HCT116 (cell line): ENCODE measurements at regions not wholly inside any gene's neighbourhood (a gene's known extent, or its start where the extent isn't known, plus 50 kb on each side); places are given as distances from the start of the nearest gene placed in this dataset.

Experiments
- ATAC-seq: fragments of 200-7000 bp; cut with Tn5 transposase; 2 replicates; pipeline ENCODE4 v1.9.1; 2020; ENCODE audit warnings: mild to moderate bottlenecking, moderate library complexity
- BruUV-seq: library from RNA; stranded (reverse); fragments of 400-500 nt; replicated peaks from 2 replicates; lab custom pipeline; 2021; lab: Mats Ljungman, UMichigan
- CTCF ChIA-PET: fragments of 300-600 bp; sonication (Branson Sonifier 250); formaldehyde crosslinking; loops from one replicate; lab custom pipeline; 2021; ENCODE audit warnings: antibody characterized with exemption; lab: Charles Lee
- POLR2A ChIA-PET: fragments of 300-600, 350-600 bp; sonication (Branson Sonifier 250); formaldehyde crosslinking; loops from one replicate; lab custom pipeline; 2021; ENCODE audit warnings: antibody characterized with exemption; lab: Charles Lee
- RAD21 ChIA-PET, 2 experiments: fragments of 300-600 bp; sonication (Branson Sonifier 250); formaldehyde crosslinking; loops; one replicate each; lab custom pipeline; 2023; ENCODE audit warnings: low total read pairs in 2 of 2; ENCODE audit not compliant: uncharacterized antibody in 2 of 2, unreplicated experiment in 2 of 2, low non-redundant PET in 1 of 2; lab: Charles Lee
- DNase-seq: peaks from one replicate; pipeline ENCODE4 v3.0.0-alpha.2; 2010; ENCODE audit warnings: low read depth, low spot score
- H2AFZ ChIP-seq: fragments of 200-600 bp; shearing (Covaris generic), sonication (generic); 2 replicates; pipeline ENCODE4 v1.6.1; 2017; ENCODE audit warnings: low read depth, mixed run types, mixed read lengths, antibody characterized with exemption, low read length; ENCODE audit not compliant: poor library complexity, severe bottlenecking
- H3K27ac ChIP-seq: 2 replicates; pipeline ENCODE4 v1.5.1; 2012; ENCODE audit warnings: low read depth, low read length
- H3K27me3 ChIP-seq: fragments of 200-600 bp; sonication (generic); 2 replicates; pipeline ENCODE4 v1.6.1; 2016; ENCODE audit warnings: mixed run types, low read length, mixed read lengths; ENCODE audit not compliant: insufficient read depth
- H3K36me3 ChIP-seq, 2 experiments: fragments of 200-500 bp in 1 of 2; fragments of 200-600 bp in 1 of 2; sonication (Bioruptor generic) in 1 of 2; sonication (generic) in 1 of 2; 2 replicates each; pipeline versions ENCODE4 v1.5.1 to v1.6.1; 2014 to 2016; ENCODE audit warnings: low read length in 2 of 2, inconsistent platforms in 1 of 2, mixed read lengths in 1 of 2, mixed run types in 1 of 2; ENCODE audit not compliant: insufficient read depth in 2 of 2, control insufficient read depth in 1 of 2
- H3K4me1 ChIP-seq, 2 experiments: fragments of 200-600 bp in 1 of 2; sonication (generic) in 1 of 2; 2 replicates each; pipeline versions ENCODE4 v1.5.1 to v1.6.1; 2012 to 2017; ENCODE audit warnings: low read length in 2 of 2, inconsistent platforms in 1 of 2, mild to moderate bottlenecking in 1 of 2, mixed read lengths in 1 of 2, mixed run types in 1 of 2, moderate library complexity in 1 of 2; ENCODE audit not compliant: insufficient read depth in 2 of 2, control insufficient read depth in 1 of 2
- H3K4me2 ChIP-seq: fragments of 200-600 bp; sonication (generic); 2 replicates; pipeline ENCODE4 v1.6.1; 2017; ENCODE audit warnings: mixed run types, low read length, mixed read lengths
- H3K4me3 ChIP-seq, 2 experiments: fragments of 200-600 bp in 1 of 2; sonication (generic) in 1 of 2; replicated peaks in 1 of 2; 2 replicates each; pipeline ENCODE4 v1.5.1; 2011 to 2016; ENCODE audit warnings: low read length in 2 of 2, control low read depth in 1 of 2, low read depth in 1 of 2, mild to moderate bottlenecking in 1 of 2, mixed read lengths in 1 of 2, mixed run types in 1 of 2
- H3K79me2 ChIP-seq: fragments of 200-600 bp; sonication (generic); 2 replicates; pipeline ENCODE4 v1.6.1; 2017; ENCODE audit warnings: mild to moderate bottlenecking, mixed run types, low read length, moderate library complexity, mixed read lengths; ENCODE audit not compliant: insufficient read depth
- H3K9ac ChIP-seq: fragments of 200-600 bp; sonication (generic); 2 replicates; pipeline ENCODE4 v1.6.1; 2016; ENCODE audit warnings: low read length, mixed read lengths
- H3K9me2 ChIP-seq: fragments of 200-600 bp; sonication (generic), shearing (Covaris generic); 2 replicates; pipeline ENCODE4 v1.6.1; 2017; ENCODE audit warnings: mixed run types, mild to moderate bottlenecking, moderate library complexity; ENCODE audit not compliant: insufficient read depth
- H3K9me3 ChIP-seq, 2 experiments: fragments of 200-500 bp in 1 of 2; fragments of 200-600 bp in 1 of 2; sonication (Bioruptor generic) in 1 of 2; sonication (generic) in 1 of 2; 2 replicates each; pipeline ENCODE4 v1.6.1; 2014 to 2017; ENCODE audit warnings: low read length in 2 of 2, mixed read lengths in 2 of 2, inconsistent platforms in 1 of 2, low read depth in 1 of 2, mild to moderate bottlenecking in 1 of 2, mixed run types in 1 of 2, moderate library complexity in 1 of 2; ENCODE audit not compliant: control insufficient read depth in 1 of 2, insufficient read depth in 1 of 2
- H4K20me1 ChIP-seq: fragments of 200-600 bp; sonication (generic), shearing (Covaris generic); 2 replicates; pipeline ENCODE4 v1.6.1; 2017; ENCODE audit warnings: mixed run types, mild to moderate bottlenecking, moderate library complexity; ENCODE audit not compliant: insufficient read depth
- CEBPB ChIP-seq: IDR thresholded peaks from 2 replicates; pipeline ENCODE4 v1.6.1; 2012; ENCODE audit warnings: low read depth
- EZH2 ChIP-seq: fragments of 200-600 bp; sonication (generic); IDR thresholded peaks from 2 replicates; pipeline ENCODE4 v1.6.1; 2017; ENCODE audit warnings: antibody characterized with exemption, mixed run types
- EZH2phosphoT487 ChIP-seq: fragments of 200-600 bp; IDR thresholded peaks from 2 replicates; pipeline ENCODE4 v1.6.1; 2018; ENCODE audit warnings: antibody characterized with exemption, borderline replicate concordance
- FOSL1 ChIP-seq: IDR thresholded peaks from 2 replicates; pipeline ENCODE4 v1.6.1; 2012; ENCODE audit warnings: low read depth
- JUND ChIP-seq: IDR thresholded peaks from 2 replicates; pipeline ENCODE4 v1.6.1; 2012
- RAD21 ChIP-seq: IDR thresholded peaks from 2 replicates; pipeline ENCODE4 v1.6.1; 2012; ENCODE audit warnings: low read depth, mild to moderate bottlenecking
- SIN3A ChIP-seq: IDR thresholded peaks from 2 replicates; pipeline ENCODE4 v1.6.1; 2012; ENCODE audit warnings: low read depth
- SP1 ChIP-seq: IDR thresholded peaks from 2 replicates; pipeline ENCODE4 v1.6.1; 2012; ENCODE audit warnings: low read depth
- TCF7L2 ChIP-seq: IDR thresholded peaks from 2 replicates; pipeline ENCODE4 v1.7.0; 2011; ENCODE audit warnings: borderline replicate concordance, inconsistent platforms; ENCODE audit not compliant: insufficient read depth, insufficient read length; ENCODE audit errors: extremely low read depth
- ZFX ChIP-seq: fragments of 450-650 bp; IDR thresholded peaks from 2 replicates; pipeline ENCODE4 v1.6.1; 2017
- intact Hi-C: fragments of 100-400 bp; cut with micrococcal nuclease; formaldehyde crosslinking; loops from 2 replicates; pipeline ENCODE4 v1.10.0; 2022
- TF ChIP-seq, protein P1 (sequence below): IDR thresholded peaks from 2 replicates; pipeline ENCODE4 v1.6.1; 2012
- TF ChIP-seq, protein P2 (sequence below): IDR thresholded peaks from 2 replicates; pipeline ENCODE4 v1.6.1; 2011; ENCODE audit warnings: mild to moderate bottlenecking, low read length, moderate library complexity; ENCODE audit not compliant: insufficient replicate concordance; ENCODE audit errors: extremely low read depth
- TF ChIP-seq, protein P3 (sequence below), 3 experiments: fragments of 200-600 bp in 1 of 3; sonication (generic) in 1 of 3; IDR thresholded peaks in 2 of 3; conservative IDR thresholded peaks in 1 of 3; 2 replicates each; pipeline ENCODE4 v1.5.1; 2012 to 2017; ENCODE audit warnings: low read depth in 2 of 3, low read length in 2 of 3, antibody characterized with exemption in 1 of 3, borderline replicate concordance in 1 of 3, control low read depth in 1 of 3, mild to moderate bottlenecking in 1 of 3, mixed read lengths in 1 of 3, mixed run types in 1 of 3, moderate library complexity in 1 of 3; ENCODE audit not compliant: insufficient read depth in 1 of 3

DNA sequence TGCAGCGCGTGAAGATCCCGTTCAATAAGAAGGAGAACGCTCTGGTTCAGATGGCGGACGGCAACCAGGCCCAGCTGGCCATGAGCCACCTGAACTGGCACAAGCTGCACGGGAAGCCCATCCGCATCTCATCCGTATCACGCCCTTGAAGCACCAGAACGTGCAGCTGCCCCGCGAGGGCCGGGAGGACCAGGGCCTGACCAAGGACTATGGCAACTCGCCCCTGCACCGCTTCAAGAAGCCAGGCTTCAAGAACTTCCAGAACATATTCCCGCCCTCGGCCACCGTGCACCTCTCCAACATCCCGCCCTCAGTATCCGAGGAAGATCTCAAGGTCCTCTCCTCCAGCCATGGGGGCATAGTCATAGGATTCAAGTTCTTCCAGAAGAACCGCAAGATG, 131.9 kb upstream of the FUT8 start:
- TF ChIP-seq FOSL1 (no peak), SP1 (no peak)
- TF ChIP-seq, protein P1, sequence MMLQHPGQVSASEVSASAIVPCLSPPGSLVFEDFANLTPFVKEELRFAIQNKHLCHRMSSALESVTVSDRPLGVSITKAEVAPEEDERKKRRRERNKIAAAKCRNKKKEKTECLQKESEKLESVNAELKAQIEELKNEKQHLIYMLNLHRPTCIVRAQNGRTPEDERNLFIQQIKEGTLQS, result no peak
- no peak for ATAC-seq
- no peak overlapping the region for H3K4me2 ChIP-seq
- H3K9me3 ChIP-seq, result no peaks in the 10 kb centered on the region
- ChIA-PET POLR2A (no interaction called here), RAD21 (no interaction called here), CTCF (no interaction called here)
- H3K27me3 ChIP-seq, result no peaks in the 10 kb centered on the region
- H3K4me3 ChIP-seq, result no peak overlapping the region
- no peak overlapping the region for H2AFZ ChIP-seq
- H3K9ac ChIP-seq, result no peak overlapping the region
- no peak overlapping the region for H3K27ac ChIP-seq
- H3K4me1 ChIP-seq, result no peaks in the 10 kb centered on the region
- intact Hi-C loops, result no loop called here
- no peak for DNase-seq
- no peaks in the 10 kb centered on the region for H3K36me3 ChIP-seq
- H3K9me2 ChIP-seq, result no peaks in the 10 kb centered on the region
- H3K79me2 ChIP-seq, result no peaks in the 10 kb centered on the region
- H4K20me1 ChIP-seq, result no peaks in the 10 kb centered on the region
- no TSS peak for BruUV-seq

DNA sequence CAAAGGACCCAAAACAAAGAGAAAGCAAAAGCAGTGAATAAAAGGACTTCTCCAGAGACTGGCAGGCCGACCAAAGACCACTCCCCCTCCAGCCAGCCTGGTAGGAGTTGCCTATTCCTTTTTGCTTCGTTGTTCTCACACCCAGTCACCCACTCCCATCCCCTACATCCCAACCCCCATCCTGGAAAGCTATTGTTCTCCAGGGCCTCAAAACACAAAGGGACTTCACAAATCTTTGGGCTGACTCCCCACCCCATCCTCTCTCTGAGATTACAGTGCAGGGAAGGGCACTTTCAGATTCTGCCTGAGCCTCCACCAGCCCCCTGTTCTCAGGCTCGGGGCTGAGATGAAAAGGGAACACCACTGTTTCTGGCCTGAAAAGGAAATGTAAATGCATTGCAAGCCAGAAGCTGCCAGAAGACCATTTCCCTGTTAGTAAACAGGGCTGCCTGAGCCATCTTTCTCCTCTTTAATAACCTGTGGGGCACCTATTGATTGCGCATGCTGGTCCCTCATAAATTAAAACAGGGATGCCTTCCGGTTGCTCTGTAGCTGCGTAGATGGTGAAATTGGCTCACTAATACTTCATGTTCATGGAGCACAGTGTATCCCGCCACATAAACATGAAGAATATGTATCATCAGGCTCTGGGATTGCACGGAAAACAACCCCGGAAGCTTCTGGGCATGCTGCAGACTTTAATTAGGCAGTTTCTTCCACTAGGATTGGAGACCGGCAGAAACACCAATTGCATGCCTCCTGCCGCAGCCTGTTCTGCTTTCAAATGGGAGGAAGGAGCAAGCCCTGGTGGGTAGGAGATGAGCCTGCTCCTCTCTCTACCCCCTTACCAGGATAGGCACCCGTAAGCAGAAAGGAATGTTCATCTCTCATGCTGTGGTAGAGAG, 130.3 kb upstream of the FUT8 start:
- BruUV-seq, result no TSS peak
- no peak overlapping the region for H3K27ac ChIP-seq
- ATAC-seq, result 0 out of 2 replicates have a peak, but pooled peaks have one; percentile 22
- H3K4me2 ChIP-seq, result no peak overlapping the region
- DNase-seq, result no peak
- no peaks in the 10 kb centered on the region for H3K9me2 ChIP-seq
- no peaks in the 10 kb centered on the region for H3K36me3 ChIP-seq
- no peaks in the 10 kb centered on the region for H3K27me3 ChIP-seq
- intact Hi-C loops, result no loop called here
- H3K79me2 ChIP-seq, result no peaks in the 10 kb centered on the region
- no peak overlapping the region for H3K4me3 ChIP-seq
- peaks cover 0 to 7% of the 10 kb centered on the region in 2 experiments; a peak in 1 of 4 replicates for H3K4me1 ChIP-seq
- ChIA-PET RAD21 (no interaction called here), CTCF (no interaction called here)
- no peak overlapping the region for H3K9ac ChIP-seq
- H4K20me1 ChIP-seq, result no peaks in the 10 kb centered on the region
- H3K9me3 ChIP-seq, result no peaks in the 10 kb centered on the region
- no peak for TF ChIP-seq FOSL1
- no peak for TF ChIP-seq SIN3A
- TF ChIP-seq, protein P2, sequence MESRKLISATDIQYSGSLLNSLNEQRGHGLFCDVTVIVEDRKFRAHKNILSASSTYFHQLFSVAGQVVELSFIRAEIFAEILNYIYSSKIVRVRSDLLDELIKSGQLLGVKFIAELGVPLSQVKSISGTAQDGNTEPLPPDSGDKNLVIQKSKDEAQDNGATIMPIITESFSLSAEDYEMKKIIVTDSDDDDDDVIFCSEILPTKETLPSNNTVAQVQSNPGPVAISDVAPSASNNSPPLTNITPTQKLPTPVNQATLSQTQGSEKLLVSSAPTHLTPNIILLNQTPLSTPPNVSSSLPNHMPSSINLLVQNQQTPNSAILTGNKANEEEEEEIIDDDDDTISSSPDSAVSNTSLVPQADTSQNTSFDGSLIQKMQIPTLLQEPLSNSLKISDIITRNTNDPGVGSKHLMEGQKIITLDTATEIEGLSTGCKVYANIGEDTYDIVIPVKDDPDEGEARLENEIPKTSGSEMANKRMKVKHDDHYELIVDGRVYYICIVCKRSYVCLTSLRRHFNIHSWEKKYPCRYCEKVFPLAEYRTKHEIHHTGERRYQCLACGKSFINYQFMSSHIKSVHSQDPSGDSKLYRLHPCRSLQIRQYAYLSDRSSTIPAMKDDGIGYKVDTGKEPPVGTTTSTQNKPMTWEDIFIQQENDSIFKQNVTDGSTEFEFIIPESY, result no peak
- no peak for TF ChIP-seq JUND
- no peak for TF ChIP-seq RAD21
- TF ChIP-seq ZFX, result no peak
- no peak for TF ChIP-seq EZH2phosphoT487
- TF ChIP-seq, protein P3, sequence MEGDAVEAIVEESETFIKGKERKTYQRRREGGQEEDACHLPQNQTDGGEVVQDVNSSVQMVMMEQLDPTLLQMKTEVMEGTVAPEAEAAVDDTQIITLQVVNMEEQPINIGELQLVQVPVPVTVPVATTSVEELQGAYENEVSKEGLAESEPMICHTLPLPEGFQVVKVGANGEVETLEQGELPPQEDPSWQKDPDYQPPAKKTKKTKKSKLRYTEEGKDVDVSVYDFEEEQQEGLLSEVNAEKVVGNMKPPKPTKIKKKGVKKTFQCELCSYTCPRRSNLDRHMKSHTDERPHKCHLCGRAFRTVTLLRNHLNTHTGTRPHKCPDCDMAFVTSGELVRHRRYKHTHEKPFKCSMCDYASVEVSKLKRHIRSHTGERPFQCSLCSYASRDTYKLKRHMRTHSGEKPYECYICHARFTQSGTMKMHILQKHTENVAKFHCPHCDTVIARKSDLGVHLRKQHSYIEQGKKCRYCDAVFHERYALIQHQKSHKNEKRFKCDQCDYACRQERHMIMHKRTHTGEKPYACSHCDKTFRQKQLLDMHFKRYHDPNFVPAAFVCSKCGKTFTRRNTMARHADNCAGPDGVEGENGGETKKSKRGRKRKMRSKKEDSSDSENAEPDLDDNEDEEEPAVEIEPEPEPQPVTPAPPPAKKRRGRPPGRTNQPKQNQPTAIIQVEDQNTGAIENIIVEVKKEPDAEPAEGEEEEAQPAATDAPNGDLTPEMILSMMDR (IDR thresholded peaks at IDR 0.05 in 2 of 3, conservative IDR thresholded peaks at IDR 0.05 in 1 of 3; ENCODE audit: borderline replicate concordance in 1 of 3, insufficient read depth in 1 of 3, low read depth in 2 of 3, low read length in 2 of 3), result no peak
- no peak for TF ChIP-seq CEBPB
- TF ChIP-seq EZH2, result no peak
- no peak for TF ChIP-seq TCF7L2
- TF ChIP-seq, all 23 proteins: peak for 0
- POLR2A ChIA-PET, result no interaction called here
- no peak overlapping the region for H2AFZ ChIP-seq
